SK-N-SH (cell line): ENCODE measurements at regions not wholly inside any gene's neighbourhood (a gene's known extent, or its start where the extent isn't known, plus 50 kb on each side); places are given as distances from the start of the nearest gene placed in this dataset.

Source experiments
- CTCF ChIA-PET: fragments of 300-600, 350-600 bp; formaldehyde crosslinking; extraction: SDS; loops from one replicate; lab custom pipeline; 2021; lab: Yijun Ruan, JAX
- POLR2A ChIA-PET: fragments of 350-600 bp; sonication (Branson Sonifier 250); formaldehyde crosslinking; extraction: SDS; loops from one replicate; lab custom pipeline; 2020; ENCODE audit warnings: antibody characterized with exemption, inconsistent platforms; lab: Yijun Ruan, JAX
- DNase-seq: peaks from one replicate; pipeline ENCODE4 v3.0.0; 2012
- H2AFZ ChIP-seq: fragments of 200-600 bp; sonication (generic); 2 replicates; pipeline ENCODE4 v1.8.1; 2016; ENCODE audit warnings: antibody characterized with exemption, mild to moderate bottlenecking, low read depth
- H3F3A ChIP-seq: fragments of 200-600 bp; sonication (generic); replicated peaks from 2 replicates; pipeline ENCODE3; 2016; ENCODE audit warnings: antibody characterized with exemption, mild to moderate bottlenecking; ENCODE audit not compliant: insufficient read depth
- H3K27ac ChIP-seq, 2 experiments: fragments of 200-500 bp in 1 of 2; fragments of 200-600 bp in 1 of 2; sonication (Bioruptor generic) in 1 of 2; sonication (generic), shearing (Covaris generic) in 1 of 2; 2 replicates each; pipeline versions ENCODE4 v1.5.1 to v1.6.1; 2014 to 2016; ENCODE audit warnings: low read depth in 2 of 2, inconsistent platforms in 1 of 2, low read length in 1 of 2, mild to moderate bottlenecking in 1 of 2, mixed read lengths in 1 of 2
- H3K27me3 ChIP-seq: fragments of 200-600 bp; sonication (generic), shearing (Covaris generic); 2 replicates; pipeline ENCODE4 v1.6.1; 2016; ENCODE audit warnings: mixed run types; ENCODE audit not compliant: insufficient read depth
- H3K36me3 ChIP-seq, 2 experiments: fragments of 200-500 bp in 1 of 2; fragments of 200-600 bp in 1 of 2; sonication (Bioruptor generic) in 1 of 2; sonication (generic) in 1 of 2; replicated peaks in 1 of 2; 2 replicates each; pipeline versions ENCODE3 to v1.5.1; 2014 to 2016; ENCODE audit warnings: low read length in 1 of 2, mild to moderate bottlenecking in 1 of 2; ENCODE audit not compliant: insufficient read depth in 2 of 2, control insufficient read depth in 1 of 2
- H3K4me1 ChIP-seq, 2 experiments: fragments of 200-500 bp in 1 of 2; fragments of 200-600 bp in 1 of 2; sonication (Bioruptor generic) in 1 of 2; sonication (generic), shearing (Covaris generic) in 1 of 2; 2 replicates each; pipeline versions ENCODE4 v1.5.1 to v1.6.1; 2014 to 2016; ENCODE audit warnings: low read depth in 1 of 2, low read length in 1 of 2, mixed run types in 1 of 2; ENCODE audit not compliant: insufficient read depth in 2 of 2, control insufficient read depth in 1 of 2
- H3K4me2 ChIP-seq: fragments of 200-600 bp; sonication (generic), shearing (Covaris generic); 2 replicates; pipeline ENCODE4 v1.6.1; 2017; ENCODE audit warnings: mixed run types
- H3K4me3 ChIP-seq, 2 experiments: fragments of 200-500 bp in 1 of 2; fragments of 200-600 bp in 1 of 2; sonication (Bioruptor generic) in 1 of 2; sonication (generic), shearing (Covaris generic) in 1 of 2; 2 replicates each; pipeline versions ENCODE4 v1.5.1 to v1.8.1; 2014 to 2016; ENCODE audit warnings: low read depth in 2 of 2, inconsistent platforms in 1 of 2, low read length in 1 of 2, mild to moderate bottlenecking in 1 of 2, mixed read lengths in 1 of 2, moderate library complexity in 1 of 2
- H3K79me2 ChIP-seq: fragments of 200-600 bp; sonication (generic); 2 replicates; pipeline ENCODE4 v1.8.1; 2017; ENCODE audit warnings: mild to moderate bottlenecking; ENCODE audit not compliant: insufficient read depth
- H3K9ac ChIP-seq: fragments of 200-600 bp; sonication (generic); 2 replicates; pipeline ENCODE4 v1.6.1; 2017; ENCODE audit warnings: mixed run types
- H3K9me2 ChIP-seq: fragments of 200-600 bp; sonication (generic); 2 replicates; pipeline ENCODE4 v1.6.1; 2017; ENCODE audit warnings: mixed run types
- H3K9me3 ChIP-seq: fragments of 200-600 bp; sonication (generic); 2 replicates; pipeline ENCODE4 v1.6.1; 2017; ENCODE audit warnings: mixed run types, mild to moderate bottlenecking, moderate library complexity
- H4K20me1 ChIP-seq: fragments of 200-600 bp; sonication (generic); 2 replicates; pipeline ENCODE4 v1.6.1; 2017; ENCODE audit warnings: mild to moderate bottlenecking, mixed run types; ENCODE audit not compliant: insufficient read depth
- CTCF ChIP-seq: fragments of 200-600 bp; sonication (generic); IDR thresholded peaks from 2 replicates; pipeline ENCODE4 v1.6.1; 2017; ENCODE audit warnings: antibody characterized with exemption, mild to moderate bottlenecking, moderate library complexity
- EZH2phosphoT487 ChIP-seq: fragments of 200-600 bp; sonication (generic); IDR thresholded peaks from 2 replicates; pipeline ENCODE4 v1.6.1; 2017; ENCODE audit warnings: low read depth, mixed run types, mild to moderate bottlenecking, antibody characterized with exemption, moderate library complexity, borderline replicate concordance
- FOSL2 ChIP-seq: IDR thresholded peaks from 2 replicates; pipeline ENCODE4 v1.4.0; 2012; ENCODE audit warnings: low read depth, mild to moderate bottlenecking, moderate library complexity, borderline replicate concordance
- FOXJ3 ChIP-seq: sonication (generic); formaldehyde crosslinking; IDR thresholded peaks from 2 replicates; pipeline ENCODE4 v1.5.1; 2020; ENCODE audit warnings: mild to moderate bottlenecking, missing genetic modification reagents
- GATA2 ChIP-seq: sonication (generic); formaldehyde crosslinking; IDR thresholded peaks from 2 replicates; pipeline ENCODE4 v1.5.0; 2020; ENCODE audit warnings: mild to moderate bottlenecking, missing genetic modification reagents
- MAX ChIP-seq: IDR thresholded peaks from 2 replicates; pipeline ENCODE4 v1.4.0; 2012; ENCODE audit warnings: low read depth
- MEF2A ChIP-seq: IDR thresholded peaks from 2 replicates; pipeline ENCODE4 v1.4.0; 2012; ENCODE audit warnings: low read depth, borderline replicate concordance
- MXI1 ChIP-seq: IDR thresholded peaks from 2 replicates; pipeline ENCODE4 v1.6.1; 2012; ENCODE audit warnings: mild to moderate bottlenecking, low read depth, low read length, improper control_type of control experiment
- NFIC ChIP-seq: IDR thresholded peaks from 2 replicates; pipeline ENCODE4 v1.4.0; 2012; ENCODE audit warnings: borderline replicate concordance
- NRF1 ChIP-seq: IDR thresholded peaks from 2 replicates; pipeline ENCODE4 v1.6.1; 2012; ENCODE audit warnings: low read depth, mild to moderate bottlenecking, low read length
- PBX3 ChIP-seq: IDR thresholded peaks from 2 replicates; pipeline ENCODE4; 2012
- RAD21 ChIP-seq: IDR thresholded peaks from 2 replicates; pipeline ENCODE4 v1.6.1; 2012; ENCODE audit warnings: mild to moderate bottlenecking, low read length
- RFX5 ChIP-seq: IDR thresholded peaks from 2 replicates; pipeline ENCODE4 v1.6.1; 2012; ENCODE audit warnings: mild to moderate bottlenecking, improper control_type of control experiment, low read length
- RXRA ChIP-seq: IDR thresholded peaks from 2 replicates; pipeline ENCODE4 v1.4.0; 2012; ENCODE audit warnings: low read depth, mild to moderate bottlenecking, borderline replicate concordance
- SIN3A ChIP-seq: IDR thresholded peaks from 2 replicates; pipeline ENCODE4 v1.6.1; 2012; ENCODE audit warnings: low read depth, mild to moderate bottlenecking, low read length, moderate library complexity, borderline replicate concordance
- SMC3 ChIP-seq: IDR thresholded peaks from 2 replicates; pipeline ENCODE4 v1.6.1; 2012; ENCODE audit warnings: low read depth, low read length, improper control_type of control experiment
- TEAD4 ChIP-seq: IDR thresholded peaks from 2 replicates; pipeline ENCODE4 v1.4.0; 2012; ENCODE audit warnings: mild to moderate bottlenecking, borderline replicate concordance; ENCODE audit not compliant: insufficient read depth
- USF1 ChIP-seq: IDR thresholded peaks from 2 replicates; pipeline ENCODE4 v1.4.0; 2012; ENCODE audit warnings: low read depth, borderline replicate concordance
- USF2 ChIP-seq: fragments of 150-350 bp; IDR thresholded peaks from 2 replicates; pipeline ENCODE4 v1.6.1; 2017; ENCODE audit warnings: antibody characterized with exemption, low read length, low read depth, borderline replicate concordance
- YY1 ChIP-seq: IDR thresholded peaks from 2 replicates; pipeline ENCODE4 v1.4.0; 2012; ENCODE audit warnings: low read depth, mild to moderate bottlenecking
- ZBTB33 ChIP-seq: IDR thresholded peaks from 2 replicates; pipeline ENCODE4 v1.4.0; 2012; ENCODE audit warnings: low read depth, borderline replicate concordance
- WGBS: methylation state at CpG from one replicate; pipeline ENCODE4 v1.1.6; 2017; ENCODE audit warnings: low lambda C conversion rate; 5-methylcytosine and 5-hydroxymethylcytosine counted together

GRCh38 chr3:165444745-165445144, 248.6 kb upstream of the SLITRK3 start:
- H3K9me2 ChIP-seq: no peaks in the 10 kb centered on the region
- H3K9me3 ChIP-seq: no peaks in the 10 kb centered on the region
- no peaks in the 10 kb centered on the region for H3K79me2 ChIP-seq
- no peaks in the 10 kb centered on the region for H3F3A ChIP-seq
- no peaks in the 10 kb centered on the region for H3K36me3 ChIP-seq
- H3K4me3 ChIP-seq: no peak overlapping the region
- no peak overlapping the region for H3K27ac ChIP-seq
- no peaks in the 10 kb centered on the region for H4K20me1 ChIP-seq
- no peak overlapping the region for H2AFZ ChIP-seq
- H3K4me1 ChIP-seq: no peaks in the 10 kb centered on the region
- ChIA-PET CTCF (no interaction called here), POLR2A (no interaction called here)
- no peak overlapping the region for H3K9ac ChIP-seq
- no peak for DNase-seq
- no peak overlapping the region for H3K4me2 ChIP-seq
- WGBS: 16% methylated on average over 4 of the region's 4 CpGs
- no peaks in the 10 kb centered on the region for H3K27me3 ChIP-seq
- no peak for TF ChIP-seq FOSL2
- TF ChIP-seq NFIC: no peak
- TF ChIP-seq SMC3: no peak
- TF ChIP-seq RAD21: no peak
- no peak for TF ChIP-seq MXI1
- TF ChIP-seq, all 33 proteins: peak for 0

- H3K4me3 ChIP-seq: no peak overlapping the region
- no peak for TF ChIP-seq NFIC
- no peak for TF ChIP-seq MAX
- no peak for TF ChIP-seq FOSL2
- no peak for TF ChIP-seq MEF2A
- TF ChIP-seq EZH2phosphoT487: no peak
- no peak for TF ChIP-seq RAD21
- TF ChIP-seq SMC3: no peak
- no peak for TF ChIP-seq CTCF
- TF ChIP-seq PBX3: no peak
- TF ChIP-seq GATA2 (CRISPR knock-in tag): no peak
- no peak for TF ChIP-seq RFX5
- no peak for TF ChIP-seq USF1
- no peak for TF ChIP-seq TEAD4
- no peak for TF ChIP-seq SIN3A
- TF ChIP-seq YY1: no peak
- TF ChIP-seq FOXJ3 (CRISPR knock-in tag): no peak
- no peak for TF ChIP-seq ZBTB33
- no peak for TF ChIP-seq USF2
- TF ChIP-seq RXRA: no peak
- no peak for TF ChIP-seq NRF1
- H3K36me3 ChIP-seq: no peaks in the 10 kb centered on the region
- no peaks in the 10 kb centered on the region for H3F3A ChIP-seq
- 0 out of 2 replicates have a peak, but pooled peaks cover 5% of the 10 kb centered on the region for H3K9me3 ChIP-seq
- H4K20me1 ChIP-seq: no peaks in the 10 kb centered on the region
- H3K9me2 ChIP-seq: no peaks in the 10 kb centered on the region
- POLR2A ChIA-PET: no interaction called here
- H3K27me3 ChIP-seq: no peaks in the 10 kb centered on the region
- H3K79me2 ChIP-seq: no peaks in the 10 kb centered on the region
- no peak for DNase-seq
- H3K4me2 ChIP-seq: no peak overlapping the region
- H2AFZ ChIP-seq: no peak overlapping the region
- CTCF ChIA-PET: no interaction called here
- WGBS: 6% methylated on average over 1 of the region's 1 CpG
- no peak overlapping the region for H3K9ac ChIP-seq
- no peak overlapping the region for H3K27ac ChIP-seq
- no peaks in the 10 kb centered on the region for H3K4me1 ChIP-seq
Measured at GRCh38 chr3:165443664-165444063, 247.5 kb upstream of the SLITRK3 start.
